B cell (primary cell): ENCODE measurements at regions not wholly inside any gene's neighbourhood (a gene's known extent, or its start where the extent isn't known, plus 50 kb on each side); places are given as distances from the start of the nearest gene placed in this dataset.

Experiments used
- ATAC-seq: fragments of 200-7000 bp; cut with Tn5 transposase; one replicate; pipeline ENCODE4 v1.10.0; 2021; ENCODE audit warnings: low read depth, mild to moderate bottlenecking, moderate number of reproducible peaks, moderate library complexity
- CTCF ChIA-PET: fragments of 350-600 bp; sonication (Branson Sonifier 250); formaldehyde crosslinking; loops from one replicate; lab custom pipeline; 2021; ENCODE audit warnings: antibody characterized with exemption, inconsistent platforms; lab: Charles Lee
- POLR2A ChIA-PET: fragments of 350-600 bp; sonication (Branson Sonifier 250); formaldehyde crosslinking; loops from one replicate; lab custom pipeline; 2021; ENCODE audit warnings: antibody characterized with exemption; lab: Charles Lee
- DNase-seq: peaks from one replicate; pipeline ENCODE4 v3.0.0; 2013
- H2AFZ ChIP-seq: 2 replicates; pipeline ENCODE4 v1.6.1; 2012; ENCODE audit warnings: mild to moderate bottlenecking, low read depth, low read length; ENCODE audit not compliant: insufficient read depth, poor library complexity, severe bottlenecking
- H3K27ac ChIP-seq, 2 donors: 1 replicate in 1 of 2; 2 replicates in 1 of 2; pipeline ENCODE4 v1.5.1; 2012 to 2013; ENCODE audit warnings: low read length in 2 of 2, mild to moderate bottlenecking in 2 of 2, moderate library complexity in 1 of 2
- H3K27me3 ChIP-seq, 4 experiments: fragments of 200-600 bp in 1 of 4; sonication (generic) in 1 of 4; replicated peaks in 1 of 4; 1 replicate in 2 of 4; 2 replicates in 2 of 4; pipeline versions ENCODE4 v1.6.1 to v1.7.0; 2013 to 2016; ENCODE audit warnings: low read length in 3 of 4, mild to moderate bottlenecking in 2 of 4, mixed read lengths in 1 of 4, moderate library complexity in 1 of 4; ENCODE audit not compliant: insufficient read depth in 4 of 4, control insufficient read depth in 3 of 4; ENCODE audit errors: control extremely low read depth in 1 of 4
- H3K36me3 ChIP-seq, 2 experiments: replicated peaks in 1 of 2; 1 replicate in 1 of 2; 2 replicates in 1 of 2; pipeline versions ENCODE4 v1.6.1 to v1.7.1; 2013; ENCODE audit warnings: low read length in 1 of 2; ENCODE audit not compliant: insufficient read depth in 2 of 2, control insufficient read depth in 1 of 2; ENCODE audit errors: control extremely low read depth in 1 of 2, extremely low read depth in 1 of 2
- H3K4me1 ChIP-seq, 2 donors: fragments of 200-600 bp in 1 of 2; sonication (generic) in 1 of 2; 1 replicate in 1 of 2; 2 replicates in 1 of 2; pipeline versions ENCODE4 v1.5.1 to v1.6.1; 2013 to 2017; ENCODE audit warnings: low read length in 2 of 2; ENCODE audit not compliant: control insufficient read depth in 2 of 2, insufficient read depth in 2 of 2
- H3K4me2 ChIP-seq: replicated peaks from 2 replicates; pipeline ENCODE3; 2012; ENCODE audit warnings: mild to moderate bottlenecking, low read depth, low read length; ENCODE audit not compliant: poor library complexity, severe bottlenecking
- H3K4me3 ChIP-seq, 5 experiments: fragments of 200-600 bp in 1 of 5; sonication (generic) in 1 of 5; 1 replicate in 3 of 5; 2 replicates in 2 of 5; pipeline versions ENCODE4 v1.5.1 to v1.7.0; 2011 to 2016; ENCODE audit warnings: low read length in 4 of 5, mild to moderate bottlenecking in 4 of 5, low read depth in 2 of 5, control low read depth in 1 of 5, moderate library complexity in 1 of 5; ENCODE audit not compliant: insufficient read depth in 1 of 5; ENCODE audit errors: control extremely low read depth in 1 of 5, extremely low read depth in 1 of 5
- H3K79me2 ChIP-seq: fragments of 200-600 bp; sonication (generic); one replicate; pipeline ENCODE4 v1.6.0; 2016; ENCODE audit warnings: low read length; ENCODE audit not compliant: control insufficient read depth, insufficient read depth
- H3K9ac ChIP-seq: fragments of 200-600 bp; sonication (generic); 2 replicates; pipeline ENCODE4 v1.6.1; 2017; ENCODE audit warnings: mild to moderate bottlenecking, low read length, moderate library complexity
- H3K9me3 ChIP-seq, 3 donors: one replicate each; pipeline versions ENCODE4 v1.6.1 to v1.7.1; 2013; ENCODE audit warnings: low read length in 2 of 3; ENCODE audit not compliant: control insufficient read depth in 2 of 3, insufficient read depth in 1 of 3; ENCODE audit errors: control extremely low read depth in 1 of 3
- H4K20me1 ChIP-seq: 2 replicates; pipeline ENCODE4 v1.6.0; 2012; ENCODE audit warnings: mild to moderate bottlenecking, low read length; ENCODE audit not compliant: insufficient read depth, control insufficient read depth, poor library complexity, severe bottlenecking
- H3K27ac Mint-ChIP-seq: one replicate; pipeline ENCODE4 v1.8.0; 2021; ENCODE audit warnings: mixed read lengths
- H3K27me3 Mint-ChIP-seq: one replicate; pipeline ENCODE4 v1.8.0; 2021; ENCODE audit warnings: mixed read lengths
- H3K4me1 Mint-ChIP-seq: one replicate; pipeline ENCODE4 v1.8.0; 2021; ENCODE audit warnings: mixed read lengths
- H3K4me3 Mint-ChIP-seq: one replicate; pipeline ENCODE4 v1.8.0; 2021; ENCODE audit warnings: mixed read lengths
- H3K9me3 Mint-ChIP-seq: one replicate; pipeline ENCODE4 v1.8.0; 2022; ENCODE audit warnings: mixed read lengths; ENCODE audit not compliant: insufficient read depth
- EZH2 ChIP-seq: IDR thresholded peaks from 2 replicates; pipeline ENCODE4 v1.6.1; 2012; ENCODE audit warnings: borderline replicate concordance, low read depth, mild to moderate bottlenecking, moderate library complexity, low read length; ENCODE audit not compliant: insufficient read depth, poor library complexity, severe bottlenecking
- WGBS: methylation state at CpG from one replicate; pipeline ENCODE4 v1.1.5; 2013; ENCODE audit warnings: missing lambda C conversion rate; ENCODE audit not compliant: insufficient coverage; 5-methylcytosine and 5-hydroxymethylcytosine counted together
- intact Hi-C: fragments of 100-400 bp; cut with micrococcal nuclease; formaldehyde crosslinking; loops from one replicate; pipeline ENCODE4 v1.10.0; 2022
- TF ChIP-seq, protein P1 (sequence below): fragments of 200-600 bp; IDR thresholded peaks from one replicate; pipeline ENCODE4 v1.8.0; 2022; ENCODE audit warnings: antibody characterized with exemption, mild to moderate bottlenecking

DNA sequence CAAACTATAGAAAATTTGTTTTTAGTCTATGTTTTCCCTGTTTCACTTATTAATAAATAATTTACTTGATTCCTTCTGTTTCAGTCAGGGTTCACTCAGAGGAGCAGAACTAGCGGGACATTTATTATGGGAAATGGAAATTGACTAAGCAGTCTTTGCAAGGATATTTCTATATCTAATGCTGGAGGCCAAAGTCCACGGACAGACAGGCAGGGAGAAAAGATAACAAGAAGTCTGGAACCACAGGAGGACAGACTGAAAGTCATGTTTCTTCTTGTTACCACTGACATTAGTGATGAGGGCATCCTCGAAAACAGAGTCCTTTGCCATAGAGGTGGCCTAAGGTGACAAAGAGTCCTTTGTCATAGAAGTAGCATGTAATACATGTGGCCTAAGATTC is 744.5 kb upstream of the TMPRSS15 start:
- Histone ChIP-seq H3K4me1 (no peaks in the 10 kb centered on the region), H3K36me3 (no peaks in the 10 kb centered on the region), H3K27ac (no peak overlapping the region), H3K4me3 (no peak overlapping the region), H2AFZ (no peak overlapping the region), H3K9ac (no peak overlapping the region), H3K79me2 (no peaks in the 10 kb centered on the region), H3K27me3 (no peaks in the 10 kb centered on the region), H3K4me2 (no peak overlapping the region), H3K9me3 (peaks cover 0 to 5% (median 2%) of the 10 kb centered on the region in 3 donors), H4K20me1 (no peaks in the 10 kb centered on the region)
- ChIA-PET CTCF (no interaction called here), POLR2A (no interaction called here)
- H3K27me3 Mint-ChIP-seq: no peaks in the 10 kb centered on the region
- ATAC-seq (no peak), DNase-seq (no peak)
- peaks cover 4% of the 10 kb centered on the region for H3K9me3 Mint-ChIP-seq
- 86% methylated on average over 1 of the region's 3 CpGs for WGBS
- intact Hi-C loops: no loop called here
- H3K4me3 Mint-ChIP-seq: no peak overlapping the region
- no peaks in the 10 kb centered on the region for H3K4me1 Mint-ChIP-seq
- H3K27ac Mint-ChIP-seq: no peak overlapping the region
- TF ChIP-seq EZH2: no peak
- TF ChIP-seq, protein P1, sequence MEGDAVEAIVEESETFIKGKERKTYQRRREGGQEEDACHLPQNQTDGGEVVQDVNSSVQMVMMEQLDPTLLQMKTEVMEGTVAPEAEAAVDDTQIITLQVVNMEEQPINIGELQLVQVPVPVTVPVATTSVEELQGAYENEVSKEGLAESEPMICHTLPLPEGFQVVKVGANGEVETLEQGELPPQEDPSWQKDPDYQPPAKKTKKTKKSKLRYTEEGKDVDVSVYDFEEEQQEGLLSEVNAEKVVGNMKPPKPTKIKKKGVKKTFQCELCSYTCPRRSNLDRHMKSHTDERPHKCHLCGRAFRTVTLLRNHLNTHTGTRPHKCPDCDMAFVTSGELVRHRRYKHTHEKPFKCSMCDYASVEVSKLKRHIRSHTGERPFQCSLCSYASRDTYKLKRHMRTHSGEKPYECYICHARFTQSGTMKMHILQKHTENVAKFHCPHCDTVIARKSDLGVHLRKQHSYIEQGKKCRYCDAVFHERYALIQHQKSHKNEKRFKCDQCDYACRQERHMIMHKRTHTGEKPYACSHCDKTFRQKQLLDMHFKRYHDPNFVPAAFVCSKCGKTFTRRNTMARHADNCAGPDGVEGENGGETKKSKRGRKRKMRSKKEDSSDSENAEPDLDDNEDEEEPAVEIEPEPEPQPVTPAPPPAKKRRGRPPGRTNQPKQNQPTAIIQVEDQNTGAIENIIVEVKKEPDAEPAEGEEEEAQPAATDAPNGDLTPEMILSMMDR: no peak

DNA sequence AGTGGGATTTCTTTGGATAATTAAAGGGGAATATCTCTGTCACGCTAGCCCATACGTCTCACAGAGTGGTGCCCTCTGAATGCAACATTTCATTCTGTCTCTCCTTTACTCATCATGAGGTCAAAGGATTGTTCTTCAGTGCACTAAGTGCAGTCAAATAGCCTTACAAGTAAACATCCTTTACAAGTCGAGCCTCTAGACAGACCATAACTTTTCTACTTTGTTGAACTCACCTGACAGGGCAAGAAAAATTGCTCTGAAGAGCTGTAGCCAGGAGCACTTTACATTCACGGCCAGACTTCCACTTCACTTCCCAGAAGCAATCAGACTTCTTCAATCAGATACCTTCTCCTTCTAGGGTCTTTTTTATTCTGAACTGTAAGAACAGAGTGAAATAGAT is 768.0 kb upstream of the TMPRSS15 start:
- POLR2A ChIA-PET: no interaction called here
- DNase-seq: no peak
- Histone ChIP-seq H3K4me3 (no peak overlapping the region), H3K36me3 (no peaks in the 10 kb centered on the region), H3K4me1 (no peaks in the 10 kb centered on the region), H3K9ac (no peak overlapping the region), H4K20me1 (no peaks in the 10 kb centered on the region), H3K9me3 (no peaks in the 10 kb centered on the region), H3K27me3 (no peaks in the 10 kb centered on the region), H3K79me2 (no peaks in the 10 kb centered on the region), H3K27ac (no peak overlapping the region), H2AFZ (no peak overlapping the region), H3K4me2 (no peak overlapping the region)
- 100% methylated on average over 1 of the region's 4 CpGs for WGBS
- no peak for TF ChIP-seq EZH2
- TF ChIP-seq, protein P1: no peak
- Mint-ChIP-seq H3K4me3 (no peak overlapping the region), H3K27ac (no peak overlapping the region), H3K4me1 (no peaks in the 10 kb centered on the region), H3K9me3 (no peaks in the 10 kb centered on the region), H3K27me3 (no peaks in the 10 kb centered on the region)
- ATAC-seq: no peak
- CTCF ChIA-PET: no interaction called here
- intact Hi-C loops: no loop called here
